ENCODE measurements at regions not wholly inside any gene's neighbourhood (a gene's known extent, or its start where the extent isn't known, plus 50 kb on each side); places are given as distances from the start of the nearest gene placed in this dataset.

GRCh38 chr2:133967326-133967725, 286.5 kb upstream of the MGAT5 start:
- TF ChIP-seq, protein P1, sequence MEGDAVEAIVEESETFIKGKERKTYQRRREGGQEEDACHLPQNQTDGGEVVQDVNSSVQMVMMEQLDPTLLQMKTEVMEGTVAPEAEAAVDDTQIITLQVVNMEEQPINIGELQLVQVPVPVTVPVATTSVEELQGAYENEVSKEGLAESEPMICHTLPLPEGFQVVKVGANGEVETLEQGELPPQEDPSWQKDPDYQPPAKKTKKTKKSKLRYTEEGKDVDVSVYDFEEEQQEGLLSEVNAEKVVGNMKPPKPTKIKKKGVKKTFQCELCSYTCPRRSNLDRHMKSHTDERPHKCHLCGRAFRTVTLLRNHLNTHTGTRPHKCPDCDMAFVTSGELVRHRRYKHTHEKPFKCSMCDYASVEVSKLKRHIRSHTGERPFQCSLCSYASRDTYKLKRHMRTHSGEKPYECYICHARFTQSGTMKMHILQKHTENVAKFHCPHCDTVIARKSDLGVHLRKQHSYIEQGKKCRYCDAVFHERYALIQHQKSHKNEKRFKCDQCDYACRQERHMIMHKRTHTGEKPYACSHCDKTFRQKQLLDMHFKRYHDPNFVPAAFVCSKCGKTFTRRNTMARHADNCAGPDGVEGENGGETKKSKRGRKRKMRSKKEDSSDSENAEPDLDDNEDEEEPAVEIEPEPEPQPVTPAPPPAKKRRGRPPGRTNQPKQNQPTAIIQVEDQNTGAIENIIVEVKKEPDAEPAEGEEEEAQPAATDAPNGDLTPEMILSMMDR (IDR thresholded peaks at IDR 0.05; ENCODE audit: control insufficient read depth, insufficient read depth, low read depth, low read length, missing control alignments) = no peak
- no peak for DNase-seq (ENCODE audit: low read depth)
- H3K4me3 ChIP-seq (ENCODE audit: control insufficient read depth, low read depth, low read length) = no peak overlapping the region

DNA sequence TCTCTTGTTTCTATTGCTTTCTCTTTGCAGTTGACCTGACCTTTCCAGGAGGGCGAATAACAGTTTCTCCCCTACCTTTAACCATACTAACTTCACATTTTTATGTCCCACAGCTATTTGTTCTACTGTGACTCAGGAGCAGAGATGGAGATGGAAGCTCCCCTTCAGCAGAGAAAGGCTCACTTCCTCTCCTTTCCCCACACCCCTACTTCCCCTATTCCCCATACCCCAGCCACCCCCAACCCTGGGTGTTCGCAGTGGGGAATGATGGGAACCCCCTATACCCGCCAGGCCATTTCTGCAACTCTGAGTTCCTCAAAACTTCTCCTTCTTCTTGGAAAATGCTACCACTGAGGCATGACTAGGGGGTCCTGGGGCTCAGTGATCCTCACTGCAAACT, 285.4 kb upstream of the MGAT5 start:
- TF ChIP-seq, protein P1 (IDR thresholded peaks at IDR 0.05; ENCODE audit: control insufficient read depth, insufficient read depth, low read depth, low read length, missing control alignments) = no peak

DNA sequence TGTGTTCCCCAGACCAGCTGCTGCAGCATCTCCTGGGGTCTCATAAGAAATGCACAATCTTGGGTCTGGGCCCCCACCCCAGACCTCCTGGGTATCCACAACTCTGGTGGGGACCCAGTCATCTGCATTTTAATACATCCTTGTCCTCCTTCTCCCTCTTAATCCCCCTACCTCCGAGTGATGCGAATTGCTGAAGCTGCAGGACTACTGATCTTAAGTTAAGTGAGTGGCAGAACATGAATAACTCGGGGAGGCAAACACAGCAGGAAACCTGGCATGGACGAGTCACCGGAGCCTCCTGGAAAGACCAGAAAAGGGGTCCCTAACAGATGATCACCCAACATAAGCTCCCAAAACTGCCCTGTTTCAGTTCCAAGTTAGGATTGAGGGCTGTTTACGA, 283.2 kb upstream of the MGAT5 start:
- TF ChIP-seq, protein P1 (IDR thresholded peaks at IDR 0.05; ENCODE audit: control insufficient read depth, insufficient read depth, low read depth, low read length, missing control alignments) = no peak
- no peak overlapping the region for H3K4me3 ChIP-seq (ENCODE audit: control insufficient read depth, low read depth, low read length)
- no peak for DNase-seq (ENCODE audit: low read depth)

More for the DNA sequence above, 285.4 kb upstream of the MGAT5 start:
- no peak for DNase-seq (ENCODE audit: low read depth)
- no peak overlapping the region for H3K4me3 ChIP-seq (ENCODE audit: control insufficient read depth, low read depth, low read length)

- no peak overlapping the region for H3K4me3 ChIP-seq (ENCODE audit: control insufficient read depth, low read depth, low read length)
- TF ChIP-seq, protein P1 (IDR thresholded peaks at IDR 0.05; ENCODE audit: control insufficient read depth, insufficient read depth, low read depth, low read length, missing control alignments) = no peak
- DNase-seq (ENCODE audit: low read depth) = no peak
Measured at GRCh38 chr2:133972297-133972696, 281.6 kb upstream of the MGAT5 start.

GRCh38 chr2:133972786-133973185, 281.1 kb upstream of the MGAT5 start:
- TF ChIP-seq, protein P1 (IDR thresholded peaks at IDR 0.05; ENCODE audit: control insufficient read depth, insufficient read depth, low read depth, low read length, missing control alignments) = no peak
- DNase-seq (ENCODE audit: low read depth) = peak; percentile 20
- H3K4me3 ChIP-seq (ENCODE audit: control insufficient read depth, low read depth, low read length) = no peak overlapping the region

GRCh38 chr2:133974353-133974752, 279.5 kb upstream of the MGAT5 start:
- TF ChIP-seq, protein P1 (IDR thresholded peaks at IDR 0.05; ENCODE audit: control insufficient read depth, insufficient read depth, low read depth, low read length, missing control alignments) = no peak
- no peak overlapping the region for H3K4me3 ChIP-seq (ENCODE audit: control insufficient read depth, low read depth, low read length)
- no peak for DNase-seq (ENCODE audit: low read depth)

DNA sequence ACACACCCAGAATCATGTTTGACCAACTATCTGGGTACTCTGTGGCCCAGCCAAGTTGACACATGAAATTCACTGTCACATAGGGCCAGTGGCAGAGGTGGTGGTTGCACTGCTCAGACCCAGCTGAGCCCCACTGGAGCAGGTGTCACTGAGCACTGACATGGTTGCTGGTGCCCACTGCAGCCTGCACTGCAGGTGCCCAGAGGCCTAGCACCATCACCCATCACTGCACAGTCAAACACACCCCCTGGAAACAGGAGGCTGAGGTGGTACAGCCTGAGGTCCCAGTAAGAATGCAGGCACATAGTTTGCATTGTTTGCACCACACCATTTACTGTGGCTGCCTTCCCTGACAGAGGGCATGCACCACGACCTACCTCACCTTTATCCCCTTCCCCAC, 278.7 kb upstream of the MGAT5 start:
- no peak overlapping the region for H3K4me3 ChIP-seq (ENCODE audit: control insufficient read depth, low read depth, low read length)
- TF ChIP-seq, protein P1 (IDR thresholded peaks at IDR 0.05; ENCODE audit: control insufficient read depth, insufficient read depth, low read depth, low read length, missing control alignments) = no peak
- DNase-seq (ENCODE audit: low read depth) = no peak

All from AG09309 (cell line).